ENCODE measurements at regions not wholly inside any gene's neighbourhood (a gene's known extent, or its start where the extent isn't known, plus 50 kb on each side); places are given as distances from the start of the nearest gene placed in this dataset.

- H3K27ac Mint-ChIP-seq (ENCODE audit: unreplicated experiment): no peak overlapping the region
- no peak overlapping the region for H3K4me3 Mint-ChIP-seq (ENCODE audit: unreplicated experiment)
- TF ChIP-seq, protein P1, sequence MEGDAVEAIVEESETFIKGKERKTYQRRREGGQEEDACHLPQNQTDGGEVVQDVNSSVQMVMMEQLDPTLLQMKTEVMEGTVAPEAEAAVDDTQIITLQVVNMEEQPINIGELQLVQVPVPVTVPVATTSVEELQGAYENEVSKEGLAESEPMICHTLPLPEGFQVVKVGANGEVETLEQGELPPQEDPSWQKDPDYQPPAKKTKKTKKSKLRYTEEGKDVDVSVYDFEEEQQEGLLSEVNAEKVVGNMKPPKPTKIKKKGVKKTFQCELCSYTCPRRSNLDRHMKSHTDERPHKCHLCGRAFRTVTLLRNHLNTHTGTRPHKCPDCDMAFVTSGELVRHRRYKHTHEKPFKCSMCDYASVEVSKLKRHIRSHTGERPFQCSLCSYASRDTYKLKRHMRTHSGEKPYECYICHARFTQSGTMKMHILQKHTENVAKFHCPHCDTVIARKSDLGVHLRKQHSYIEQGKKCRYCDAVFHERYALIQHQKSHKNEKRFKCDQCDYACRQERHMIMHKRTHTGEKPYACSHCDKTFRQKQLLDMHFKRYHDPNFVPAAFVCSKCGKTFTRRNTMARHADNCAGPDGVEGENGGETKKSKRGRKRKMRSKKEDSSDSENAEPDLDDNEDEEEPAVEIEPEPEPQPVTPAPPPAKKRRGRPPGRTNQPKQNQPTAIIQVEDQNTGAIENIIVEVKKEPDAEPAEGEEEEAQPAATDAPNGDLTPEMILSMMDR (IDR thresholded peaks at IDR 0.05): no peak
Measured at GRCh38 chr3:15969874-15970640, 172.3 kb upstream of the ANKRD28 start.

DNA sequence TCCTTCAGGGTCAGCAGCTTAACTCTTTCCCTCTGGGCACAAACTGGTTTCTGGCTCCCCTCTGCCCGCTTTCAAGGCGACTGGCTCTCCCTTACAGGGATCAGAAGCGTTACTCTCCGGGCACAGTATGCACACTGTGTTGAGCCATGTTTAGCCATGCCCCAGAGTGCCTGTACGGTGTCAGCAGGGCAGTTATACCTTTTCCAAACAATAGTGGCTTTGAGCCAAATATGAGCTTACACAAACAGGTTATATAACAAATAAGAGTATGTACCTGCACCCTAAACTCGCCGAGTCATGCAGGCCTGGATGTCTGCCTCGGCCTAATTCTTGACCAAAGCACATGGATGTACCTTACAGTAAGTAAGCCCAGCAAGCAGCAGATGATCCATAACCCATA is 175.6 kb upstream of the ANKRD28 start:
- TF ChIP-seq, protein P1 (IDR thresholded peaks at IDR 0.05): no peak
- H3K4me1 Mint-ChIP-seq (ENCODE audit: unreplicated experiment): peaks cover 24% of the 10 kb centered on the region
- H3K27me3 Mint-ChIP-seq (ENCODE audit: unreplicated experiment): no peaks in the 10 kb centered on the region
- no peak for DNase-seq (ENCODE audit: extremely low spot score, unreplicated experiment)
- no peak overlapping the region for H3K4me3 Mint-ChIP-seq (ENCODE audit: unreplicated experiment)
- H3K27ac Mint-ChIP-seq (ENCODE audit: unreplicated experiment): no peak overlapping the region
- peaks cover 4% of the 10 kb centered on the region for H3K36me3 Mint-ChIP-seq (ENCODE audit: unreplicated experiment)
- H3K9me3 Mint-ChIP-seq (ENCODE audit: unreplicated experiment): peaks cover 16% of the 10 kb centered on the region

More at GRCh38 chr3:15969874-15970640, 172.3 kb upstream of the ANKRD28 start:
- peaks cover 2% of the 10 kb centered on the region for H3K4me1 Mint-ChIP-seq (ENCODE audit: unreplicated experiment)
- peaks cover 16% of the 10 kb centered on the region for H3K9me3 Mint-ChIP-seq (ENCODE audit: unreplicated experiment)
- DNase-seq (ENCODE audit: extremely low spot score, unreplicated experiment): no peak
- no peaks in the 10 kb centered on the region for H3K27me3 Mint-ChIP-seq (ENCODE audit: unreplicated experiment)
- H3K36me3 Mint-ChIP-seq (ENCODE audit: unreplicated experiment): peaks cover 4% of the 10 kb centered on the region

DNA sequence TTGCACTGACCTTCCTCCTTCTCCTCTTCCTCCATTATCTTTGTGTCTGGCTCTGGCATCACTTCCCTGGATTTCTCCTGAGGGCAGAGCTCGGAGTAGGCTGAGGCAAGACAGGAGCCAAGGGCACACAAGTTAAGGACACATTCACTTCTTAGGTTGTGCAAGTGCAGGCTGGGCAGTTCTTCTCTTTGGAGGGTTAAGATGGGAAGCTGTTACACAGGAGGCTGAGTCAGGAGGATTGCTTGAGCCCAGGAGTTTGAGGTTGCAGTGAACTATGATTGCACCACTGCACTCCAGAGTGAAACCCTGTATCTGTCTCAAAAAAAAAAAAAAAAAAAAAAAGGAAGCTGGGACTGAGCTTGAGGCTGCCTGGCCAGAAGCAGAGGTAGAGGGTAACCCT is 176.2 kb upstream of the ANKRD28 start:
- no peaks in the 10 kb centered on the region for H3K27me3 Mint-ChIP-seq (ENCODE audit: unreplicated experiment)
- no peak for DNase-seq (ENCODE audit: extremely low spot score, unreplicated experiment)
- peaks cover 24% of the 10 kb centered on the region for H3K4me1 Mint-ChIP-seq (ENCODE audit: unreplicated experiment)
- TF ChIP-seq, protein P1 (IDR thresholded peaks at IDR 0.05): no peak
- no peak overlapping the region for H3K4me3 Mint-ChIP-seq (ENCODE audit: unreplicated experiment)
- H3K27ac Mint-ChIP-seq (ENCODE audit: unreplicated experiment): no peak overlapping the region
- H3K36me3 Mint-ChIP-seq (ENCODE audit: unreplicated experiment): peaks cover 4% of the 10 kb centered on the region
- peaks cover 16% of the 10 kb centered on the region for H3K9me3 Mint-ChIP-seq (ENCODE audit: unreplicated experiment)

GRCh38 chr3:15974647-15975046 is 176.9 kb upstream of the ANKRD28 start:
- peaks cover 24% of the 10 kb centered on the region for H3K4me1 Mint-ChIP-seq (ENCODE audit: unreplicated experiment)
- H3K27me3 Mint-ChIP-seq (ENCODE audit: unreplicated experiment): no peaks in the 10 kb centered on the region
- H3K27ac Mint-ChIP-seq (ENCODE audit: unreplicated experiment): no peak overlapping the region
- peaks cover 22% of the 10 kb centered on the region for H3K9me3 Mint-ChIP-seq (ENCODE audit: unreplicated experiment)
- H3K4me3 Mint-ChIP-seq (ENCODE audit: unreplicated experiment): no peak overlapping the region
- no peak for DNase-seq (ENCODE audit: extremely low spot score, unreplicated experiment)
- H3K36me3 Mint-ChIP-seq (ENCODE audit: unreplicated experiment): peaks cover 7% of the 10 kb centered on the region
- TF ChIP-seq, protein P1 (IDR thresholded peaks at IDR 0.05): no peak

GRCh38 chr3:15976524-15976923 is 178.7 kb upstream of the ANKRD28 start:
- peaks cover 16% of the 10 kb centered on the region for H3K9me3 Mint-ChIP-seq (ENCODE audit: unreplicated experiment)
- H3K4me1 Mint-ChIP-seq (ENCODE audit: unreplicated experiment): peaks cover 24% of the 10 kb centered on the region
- TF ChIP-seq, protein P1 (IDR thresholded peaks at IDR 0.05): no peak
- no peak overlapping the region for H3K4me3 Mint-ChIP-seq (ENCODE audit: unreplicated experiment)
- H3K36me3 Mint-ChIP-seq (ENCODE audit: unreplicated experiment): peaks cover 7% of the 10 kb centered on the region
- peak overlapping the region; percentile 77 for H3K27ac Mint-ChIP-seq (ENCODE audit: unreplicated experiment)
- DNase-seq (ENCODE audit: extremely low spot score, unreplicated experiment): no peak
- no peaks in the 10 kb centered on the region for H3K27me3 Mint-ChIP-seq (ENCODE audit: unreplicated experiment)
